Endothelial cell of umbilical vein (primary cell): ENCODE measurements at regions not wholly inside any gene's neighbourhood (a gene's known extent, or its start where the extent isn't known, plus 50 kb on each side); places are given as distances from the start of the nearest gene placed in this dataset.

Source experiments
- CTCF ChIP-seq, 2 donors: IDR thresholded peaks; 1 replicate in 1 of 2; 2 replicates in 1 of 2; pipeline ENCODE4 v1.5.1; 2011; ENCODE audit warnings: low read length in 2 of 2, mild to moderate bottlenecking in 2 of 2, moderate library complexity in 2 of 2, control low read depth in 1 of 2, inconsistent platforms in 1 of 2, low read depth in 1 of 2; ENCODE audit not compliant: insufficient read depth in 1 of 2; ENCODE audit errors: extremely low read depth in 1 of 2
- EZH2 ChIP-seq: IDR thresholded peaks from 2 replicates; pipeline ENCODE4 v1.6.1; 2012; ENCODE audit warnings: borderline replicate concordance, low read depth, mild to moderate bottlenecking, moderate library complexity, low read length, inconsistent platforms; ENCODE audit not compliant: severe bottlenecking
- MAX ChIP-seq: IDR thresholded peaks from 2 replicates; pipeline ENCODE4 v1.6.1; 2011; ENCODE audit not compliant: insufficient read depth, insufficient read length
- MYC ChIP-seq: IDR thresholded peaks from one replicate; pipeline ENCODE4 v1.6.1; 2011; ENCODE audit warnings: mild to moderate bottlenecking, low read depth, low read length
- POLR2A ChIP-seq: IDR thresholded peaks from 2 replicates; pipeline ENCODE4 v1.6.1; 2012; ENCODE audit warnings: low read depth, mild to moderate bottlenecking, control low read depth, low read length
- POLR2AphosphoS5 ChIP-seq: IDR thresholded peaks from 2 replicates; pipeline ENCODE4 v1.6.1; 2012; ENCODE audit warnings: low read depth, mild to moderate bottlenecking, control low read depth, low read length, moderate library complexity; ENCODE audit not compliant: insufficient read depth

- TF ChIP-seq CTCF (IDR thresholded peaks at IDR 0.05; ENCODE audit: extremely low read depth in 1 of 2, insufficient read depth in 1 of 2, low read depth in 1 of 2, low read length in 2 of 2) = no peak
- TF ChIP-seq POLR2A = no peak
- TF ChIP-seq POLR2AphosphoS5 = no peak
- TF ChIP-seq EZH2 = no peak
- no peak for TF ChIP-seq MAX
- no peak for TF ChIP-seq MYC
Observed at GRCh38 chr20:60389882-60390281, 431.7 kb downstream of the CDH26 start.
